ENCODE measurements at regions not wholly inside any gene's neighbourhood (a gene's known extent, or its start where the extent isn't known, plus 50 kb on each side); places are given as distances from the start of the nearest gene placed in this dataset.

GRCh38 chr14:40268236-40268635, 836.0 kb upstream of the FBXO33 start:
- H3K4me3 ChIP-seq (ENCODE audit: low read depth, low read length): no peak overlapping the region
- TF ChIP-seq CTCF (IDR thresholded peaks at IDR 0.05; ENCODE audit: insufficient read depth, low read depth, low read length, missing control alignments): no peak
- no peak for DNase-seq (ENCODE audit: low read depth)

- DNase-seq (ENCODE audit: low read depth): no peak
- H3K4me3 ChIP-seq (ENCODE audit: low read depth, low read length): no peak overlapping the region
- TF ChIP-seq CTCF (IDR thresholded peaks at IDR 0.05; ENCODE audit: insufficient read depth, low read depth, low read length, missing control alignments): no peak
Measured at GRCh38 chr14:40265096-40265495, 832.9 kb upstream of the FBXO33 start.

DNA sequence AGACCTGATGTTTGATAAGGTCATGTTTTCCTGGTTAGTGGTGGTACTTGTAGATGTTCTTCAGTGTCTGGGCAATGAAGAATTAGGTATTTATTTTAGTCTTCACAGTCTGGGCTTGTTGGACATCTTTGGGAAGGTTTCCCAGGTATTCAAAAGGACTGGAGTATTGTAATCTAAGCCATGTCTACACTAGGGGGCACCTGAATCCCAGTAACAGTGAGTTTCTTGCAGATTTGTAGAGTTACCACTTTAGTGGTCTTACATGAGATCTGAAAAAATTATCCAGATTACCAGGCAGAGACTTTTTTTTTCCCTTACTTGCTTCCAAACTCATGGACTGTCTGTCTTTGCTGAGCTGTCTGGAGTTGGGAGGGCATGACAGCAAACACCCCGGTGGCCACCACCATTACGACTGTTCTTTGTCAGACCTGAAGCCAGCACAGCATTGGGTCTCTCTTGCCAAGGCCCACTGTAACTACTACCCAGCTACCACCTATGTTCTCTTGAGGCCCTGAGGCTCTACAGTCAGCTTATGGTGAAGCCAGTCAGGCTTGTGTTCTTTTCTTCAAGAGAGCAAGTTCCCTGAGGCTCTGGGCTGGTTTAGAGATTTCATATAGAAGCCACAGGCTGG, 820.7 kb upstream of the FBXO33 start:
- no peak for DNase-seq (ENCODE audit: low read depth)
- no peak for TF ChIP-seq CTCF (IDR thresholded peaks at IDR 0.05; ENCODE audit: insufficient read depth, low read depth, low read length, missing control alignments)
- no peak overlapping the region for H3K4me3 ChIP-seq (ENCODE audit: low read depth, low read length)

- no peak overlapping the region for H3K4me3 ChIP-seq (ENCODE audit: low read depth, low read length)
- no peak for DNase-seq (ENCODE audit: low read depth)
- TF ChIP-seq CTCF (IDR thresholded peaks at IDR 0.05; ENCODE audit: insufficient read depth, low read depth, low read length, missing control alignments): no peak
Measured at GRCh38 chr14:40248671-40249070, 816.4 kb upstream of the FBXO33 start.

DNA sequence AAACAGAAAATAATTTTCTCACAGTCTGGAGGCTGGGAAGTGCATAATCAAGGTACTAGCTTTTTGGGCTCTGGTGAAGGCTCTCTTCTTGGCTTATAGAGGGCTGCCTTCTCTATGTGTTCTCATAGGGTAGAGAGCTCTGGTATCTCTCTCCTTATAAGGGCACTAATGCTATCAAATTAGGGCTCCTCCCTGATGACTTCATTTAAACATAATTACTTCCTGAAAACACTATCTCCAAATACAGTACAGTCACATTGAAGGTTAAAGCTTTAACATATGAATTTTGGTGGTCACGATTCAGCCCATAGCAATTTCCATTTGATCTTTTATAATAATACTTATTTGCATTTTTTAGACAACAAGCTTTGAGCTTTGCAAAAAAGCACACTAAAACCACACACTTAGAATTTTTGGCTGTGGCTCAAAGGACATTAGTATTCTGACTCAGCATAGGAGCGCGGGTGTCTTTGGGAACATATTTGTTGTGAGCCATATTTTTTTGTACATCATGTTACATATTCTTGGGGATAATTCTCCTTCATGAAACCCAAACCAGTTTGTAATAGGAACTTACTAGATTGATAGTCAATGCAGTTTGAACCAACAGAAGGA, 808.1 kb upstream of the FBXO33 start:
- no peak overlapping the region for H3K4me3 ChIP-seq (ENCODE audit: low read depth, low read length)
- no peak for TF ChIP-seq CTCF (IDR thresholded peaks at IDR 0.05; ENCODE audit: insufficient read depth, low read depth, low read length, missing control alignments)
- no peak for DNase-seq (ENCODE audit: low read depth)

GRCh38 chr14:40232302-40232701, 800.1 kb upstream of the FBXO33 start:
- H3K4me3 ChIP-seq (ENCODE audit: low read depth, low read length): no peak overlapping the region
- no peak for TF ChIP-seq CTCF (IDR thresholded peaks at IDR 0.05; ENCODE audit: insufficient read depth, low read depth, low read length, missing control alignments)
- no peak for DNase-seq (ENCODE audit: low read depth)

DNA sequence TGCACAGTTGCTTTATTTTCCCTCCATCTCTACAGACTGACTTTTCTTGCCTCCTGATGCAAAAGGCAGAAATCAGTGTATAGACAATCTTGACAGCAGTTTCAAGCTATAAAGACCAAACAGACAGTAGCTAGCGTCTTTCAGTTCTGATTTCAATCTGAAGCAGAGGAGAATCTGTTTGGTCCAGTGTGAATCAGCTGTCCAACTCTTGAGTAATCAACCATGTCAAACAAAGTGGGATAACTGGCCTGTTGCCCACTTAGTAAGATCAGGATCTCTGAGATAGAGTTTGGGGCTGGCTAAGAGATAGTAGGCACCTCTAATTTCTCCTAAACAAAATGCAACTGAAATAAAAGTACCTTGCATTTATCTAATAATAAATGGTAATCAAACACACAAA, 797.4 kb upstream of the FBXO33 start:
- no peak overlapping the region for H3K4me3 ChIP-seq (ENCODE audit: low read depth, low read length)
- DNase-seq (ENCODE audit: low read depth): no peak
- no peak for TF ChIP-seq CTCF (IDR thresholded peaks at IDR 0.05; ENCODE audit: insufficient read depth, low read depth, low read length, missing control alignments)

Data from GM12865 (cell line).